ENCODE measurements at regions not wholly inside any gene's neighbourhood (a gene's known extent, or its start where the extent isn't known, plus 50 kb on each side); places are given as distances from the start of the nearest gene placed in this dataset.

GRCh38 chr14:38737686-38738407 lies 365.2 kb downstream of the SEC23A start (continued):
- TF ChIP-seq SOX13 (IDR thresholded peaks at IDR 0.05) = no peak
- TF ChIP-seq SOX13 (CRISPR knock-in tag; conservative IDR thresholded peaks at IDR 0.05 in 1 of 2, IDR thresholded peaks at IDR 0.05 in 1 of 2) = no peak
- no peak for TF ChIP-seq ESRRA (CRISPR knock-in tag; IDR thresholded peaks at IDR 0.05; ENCODE audit: low read depth)

DNA sequence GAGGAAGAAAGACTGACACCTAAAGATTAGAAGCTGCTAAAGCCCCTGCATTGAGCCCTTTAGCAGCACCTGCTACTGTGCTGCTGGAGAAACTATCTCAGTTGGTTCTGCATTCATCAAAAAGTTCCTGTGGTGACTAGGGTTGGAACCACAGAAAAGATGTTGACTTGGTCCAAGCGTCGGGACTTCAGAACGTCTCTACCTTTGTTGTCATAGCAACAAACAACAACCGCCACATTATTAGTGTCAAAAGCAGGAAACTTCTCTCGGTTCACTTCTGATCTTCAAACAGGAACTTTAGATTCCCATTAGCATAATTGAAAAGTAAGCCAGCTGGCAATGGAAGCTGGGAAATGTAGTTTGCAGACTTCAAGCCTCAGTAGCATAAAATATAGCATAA lies 368.0 kb downstream of the SEC23A start:
- Histone ChIP-seq H2AFZ (ENCODE audit: low read length) (no peak overlapping the region), H3K36me3 (replicated peaks in 1 of 2; ENCODE audit: control insufficient read depth in 1 of 2, insufficient read depth in 2 of 2, low read length in 2 of 2) (no peaks in the 10 kb centered on the region), H3K9me3 (ENCODE audit: low read length) (no peaks in the 10 kb centered on the region), H3K27me3 (ENCODE audit: control insufficient read depth in 1 of 2, insufficient read depth in 2 of 2, low read length in 2 of 2) (peaks cover 0 to 8% of the 10 kb centered on the region in 2 experiments; a peak in 2 of 5 replicates), H3K4me2 (ENCODE audit: low read depth, low read length) (no peak overlapping the region), H3K4me1 (ENCODE audit: insufficient read depth, low read length) (no peaks in the 10 kb centered on the region), H4K20me1 (ENCODE audit: insufficient read depth, low read length) (no peaks in the 10 kb centered on the region), H3K79me2 (ENCODE audit: insufficient read depth, low read length) (no peaks in the 10 kb centered on the region), H3K4me3 (replicated peaks in 1 of 3; ENCODE audit: insufficient read depth in 1 of 3, low read depth in 2 of 3, low read length in 3 of 3) (no peak overlapping the region), H3K27ac (ENCODE audit: extremely low read length, insufficient read depth, low read length) (no peak overlapping the region), H3K9ac (ENCODE audit: insufficient read depth, low read depth, low read length) (no peak overlapping the region)
- WGBS (ENCODE audit: low lambda C conversion rate) = 15% methylated on average over 5 of the region's 5 CpGs
- BruUV-seq (replicated peaks) = no TSS peak
- TF ChIP-seq, protein P1, sequence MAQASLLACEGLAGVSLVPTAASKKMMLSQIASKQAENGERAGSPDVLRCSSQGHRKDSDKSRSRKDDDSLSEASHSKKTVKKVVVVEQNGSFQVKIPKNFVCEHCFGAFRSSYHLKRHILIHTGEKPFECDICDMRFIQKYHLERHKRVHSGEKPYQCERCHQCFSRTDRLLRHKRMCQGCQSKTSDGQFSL (CRISPR knock-in tag; IDR thresholded peaks at IDR 0.05) = no peak
- TF ChIP-seq THYN1 (CRISPR knock-in tag; IDR thresholded peaks at IDR 0.05; ENCODE audit: borderline replicate concordance, low read depth) (no peak), ARID4A (CRISPR knock-in tag; IDR thresholded peaks at IDR 0.05; ENCODE audit: borderline replicate concordance) (no peak), HHEX (CRISPR knock-in tag; IDR thresholded peaks at IDR 0.05) (no peak), JDP2 (CRISPR knock-in tag; IDR thresholded peaks at IDR 0.05; ENCODE audit: borderline replicate concordance) (no peak), NFE2L2 (IDR thresholded peaks at IDR 0.05; ENCODE audit: low read length) (no peak), RFX1 (IDR thresholded peaks at IDR 0.05) (peak; percentile 70), KDM6A (CRISPR knock-in tag; IDR thresholded peaks at IDR 0.05; ENCODE audit: low read depth) (no peak), RFX3 (CRISPR knock-in tag; IDR thresholded peaks at IDR 0.05) (0 out of 2 replicates have a peak, but pooled peaks have one; percentile 24)
- TF ChIP-seq, protein P2, sequence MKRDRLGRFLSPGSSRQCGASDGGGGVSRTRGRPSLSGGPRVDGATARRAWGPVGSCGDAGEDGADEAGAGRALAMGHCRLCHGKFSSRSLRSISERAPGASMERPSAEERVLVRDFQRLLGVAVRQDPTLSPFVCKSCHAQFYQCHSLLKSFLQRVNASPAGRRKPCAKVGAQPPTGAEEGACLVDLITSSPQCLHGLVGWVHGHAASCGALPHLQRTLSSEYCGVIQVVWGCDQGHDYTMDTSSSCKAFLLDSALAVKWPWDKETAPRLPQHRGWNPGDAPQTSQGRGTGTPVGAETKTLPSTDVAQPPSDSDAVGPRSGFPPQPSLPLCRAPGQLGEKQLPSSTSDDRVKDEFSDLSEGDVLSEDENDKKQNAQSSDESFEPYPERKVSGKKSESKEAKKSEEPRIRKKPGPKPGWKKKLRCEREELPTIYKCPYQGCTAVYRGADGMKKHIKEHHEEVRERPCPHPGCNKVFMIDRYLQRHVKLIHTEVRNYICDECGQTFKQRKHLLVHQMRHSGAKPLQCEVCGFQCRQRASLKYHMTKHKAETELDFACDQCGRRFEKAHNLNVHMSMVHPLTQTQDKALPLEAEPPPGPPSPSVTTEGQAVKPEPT (CRISPR knock-in tag; IDR thresholded peaks at IDR 0.05; ENCODE audit: low read depth) = no peak
- intact Hi-C loops (cut with micrococcal nuclease; ENCODE audit: unreplicated experiment) (no loop called here), in situ Hi-C loops (cut with HindIII; ENCODE audit: extremely low pct_ligation_motif_present, low pct_unique_long_range_greater_than_20kb) (no loop called here)
- FAIRE-seq (no peak), ATAC-seq (no peak), DNase-seq (ENCODE audit: low spot score) (no peak)
- ChIA-PET POLR2A (no interaction called here), CTCF (ENCODE audit: low intra/inter-chr PET ratio, low total read pairs) (no interaction called here)

All from HepG2 (cell line).